ENCODE measurements at regions not wholly inside any gene's neighbourhood (a gene's known extent, or its start where the extent isn't known, plus 50 kb on each side); places are given as distances from the start of the nearest gene placed in this dataset.

- Histone ChIP-seq H3K4me1 (ENCODE audit: insufficient read depth) (no peaks in the 10 kb centered on the region), H3K9me3 (ENCODE audit: low read depth) (no peaks in the 10 kb centered on the region), H3K9me2 (replicated peaks; ENCODE audit: insufficient read depth) (no peaks in the 10 kb centered on the region), H3K4me2 (no peak overlapping the region), H4K20me1 (ENCODE audit: insufficient read depth, poor library complexity, severe bottlenecking) (no peaks in the 10 kb centered on the region), H3K79me2 (no peaks in the 10 kb centered on the region), H3K36me3 (replicated peaks; ENCODE audit: insufficient read depth, low read depth) (no peaks in the 10 kb centered on the region), H3K4me3 (no peak overlapping the region), H3K27me3 (no peaks in the 10 kb centered on the region), H3K27ac (no peak overlapping the region), H2AFZ (no peak overlapping the region)
- no peak for TF ChIP-seq EZH2phosphoT487 (IDR thresholded peaks at IDR 0.05; ENCODE audit: low read depth, severe bottlenecking, unreplicated experiment)
- no peak for DNase-seq (ENCODE audit: low spot score)
- 78% methylated on average over 8 of the region's 8 CpGs for WGBS (ENCODE audit: low lambda C conversion rate, missing lambda C conversion rate)
Observed at GRCh38 chr10:45061982-45062381, 61.3 kb downstream of the ZNF22 start.

GRCh38 chr10:45063591-45064231 is 63.0 kb downstream of the ZNF22 start:
- no peaks in the 10 kb centered on the region for H3K36me3 ChIP-seq (replicated peaks; ENCODE audit: insufficient read depth, low read depth)
- no peaks in the 10 kb centered on the region for H3K27me3 ChIP-seq
- no peaks in the 10 kb centered on the region for H3K79me2 ChIP-seq
- H3K27ac ChIP-seq = no peak overlapping the region
- DNase-seq (ENCODE audit: low spot score) = no peak
- TF ChIP-seq EZH2phosphoT487 (IDR thresholded peaks at IDR 0.05; ENCODE audit: low read depth, severe bottlenecking, unreplicated experiment) = no peak
- TF ChIP-seq CTCF (IDR thresholded peaks at IDR 0.05; ENCODE audit: poor library complexity) = no peak
- no peak for TF ChIP-seq EZH2 (IDR thresholded peaks at IDR 0.05; ENCODE audit: borderline replicate concordance)
- no peaks in the 10 kb centered on the region for H3K9me3 ChIP-seq (ENCODE audit: low read depth)
- H4K20me1 ChIP-seq (ENCODE audit: insufficient read depth, poor library complexity, severe bottlenecking) = no peaks in the 10 kb centered on the region
- H3K9me2 ChIP-seq (replicated peaks; ENCODE audit: insufficient read depth) = no peaks in the 10 kb centered on the region
- 94% methylated on average over 8 of the region's 8 CpGs for WGBS (ENCODE audit: low lambda C conversion rate, missing lambda C conversion rate)
- no peak overlapping the region for H2AFZ ChIP-seq
- H3K4me1 ChIP-seq (ENCODE audit: insufficient read depth) = no peaks in the 10 kb centered on the region
- no peak overlapping the region for H3K4me2 ChIP-seq
- no peak overlapping the region for H3K4me3 ChIP-seq

- DNase-seq (ENCODE audit: low spot score) = no peak
- H3K27ac ChIP-seq = no peak overlapping the region
- H4K20me1 ChIP-seq (ENCODE audit: insufficient read depth, poor library complexity, severe bottlenecking) = no peaks in the 10 kb centered on the region
- 65% methylated on average over 3 of the region's 3 CpGs for WGBS (ENCODE audit: low lambda C conversion rate, missing lambda C conversion rate)
- no peaks in the 10 kb centered on the region for H3K9me3 ChIP-seq (ENCODE audit: low read depth)
- TF ChIP-seq CTCF (IDR thresholded peaks at IDR 0.05; ENCODE audit: poor library complexity) (no peak), EZH2 (IDR thresholded peaks at IDR 0.05; ENCODE audit: borderline replicate concordance) (no peak), EZH2phosphoT487 (IDR thresholded peaks at IDR 0.05; ENCODE audit: low read depth, severe bottlenecking, unreplicated experiment) (no peak)
- no peaks in the 10 kb centered on the region for H3K9me2 ChIP-seq (replicated peaks; ENCODE audit: insufficient read depth)
- H3K4me1 ChIP-seq (ENCODE audit: insufficient read depth) = no peaks in the 10 kb centered on the region
- no peak overlapping the region for H2AFZ ChIP-seq
- no peak overlapping the region for H3K4me3 ChIP-seq
- no peak overlapping the region for H3K4me2 ChIP-seq
- no peaks in the 10 kb centered on the region for H3K36me3 ChIP-seq (replicated peaks; ENCODE audit: insufficient read depth, low read depth)
- H3K79me2 ChIP-seq = no peaks in the 10 kb centered on the region
- H3K27me3 ChIP-seq = no peaks in the 10 kb centered on the region
Observed at GRCh38 chr10:45064998-45065397, 64.3 kb downstream of the ZNF22 start.

GRCh38 chr10:45071043-45071813 is 70.5 kb downstream of the ZNF22 start:
- H3K36me3 ChIP-seq (replicated peaks; ENCODE audit: insufficient read depth, low read depth) = no peaks in the 10 kb centered on the region
- H4K20me1 ChIP-seq (ENCODE audit: insufficient read depth, poor library complexity, severe bottlenecking) = no peaks in the 10 kb centered on the region
- no peak for TF ChIP-seq CTCF (IDR thresholded peaks at IDR 0.05; ENCODE audit: poor library complexity)
- no peak for TF ChIP-seq EZH2phosphoT487 (IDR thresholded peaks at IDR 0.05; ENCODE audit: low read depth, severe bottlenecking, unreplicated experiment)
- no peak for TF ChIP-seq EZH2 (IDR thresholded peaks at IDR 0.05; ENCODE audit: borderline replicate concordance)
- no peaks in the 10 kb centered on the region for H3K27me3 ChIP-seq
- 89% methylated on average over 14 of the region's 14 CpGs for WGBS (ENCODE audit: low lambda C conversion rate, missing lambda C conversion rate)
- no peaks in the 10 kb centered on the region for H3K9me2 ChIP-seq (replicated peaks; ENCODE audit: insufficient read depth)
- no peaks in the 10 kb centered on the region for H3K4me1 ChIP-seq (ENCODE audit: insufficient read depth)
- no peak overlapping the region for H3K4me2 ChIP-seq
- H3K79me2 ChIP-seq = no peaks in the 10 kb centered on the region
- H3K4me3 ChIP-seq = no peak overlapping the region
- no peak overlapping the region for H3K27ac ChIP-seq
- DNase-seq (ENCODE audit: low spot score) = no peak
- no peaks in the 10 kb centered on the region for H3K9me3 ChIP-seq (ENCODE audit: low read depth)
- H2AFZ ChIP-seq = no peak overlapping the region

Measured in hepatocyte (in vitro differentiated cells).